GM13976 (cell line): ENCODE measurements at regions not wholly inside any gene's neighbourhood (a gene's known extent, or its start where the extent isn't known, plus 50 kb on each side); places are given as distances from the start of the nearest gene placed in this dataset.
"Not testable (repeated sequence)": the region's sequence is repeated elsewhere in the genome, so short reads cannot be mapped to it uniquely, and the experiment has no call there.

ENCODE experiments used
- DNase-seq: peaks from one replicate; pipeline ENCODE4 v3.0.0; 2012; ENCODE audit warnings: low spot score
- in situ Hi-C: fragments of 300-500 bp; cut with MboI; formaldehyde crosslinking; loops from one replicate; pipeline ENCODE4 v1.12.0; 2022; ENCODE audit warnings: low sequenced_read_pairs, mixed read lengths, inconsistent platforms; ENCODE audit not compliant: unreplicated experiment
- TF ChIP-seq, protein P1 (sequence below): IDR thresholded peaks from 2 replicates; pipeline ENCODE4 v1.5.1; 2012; ENCODE audit warnings: borderline replicate concordance, mild to moderate bottlenecking; ENCODE audit not compliant: insufficient read depth; ENCODE audit errors: extremely low read depth, missing control alignments, control extremely low read depth

DNA sequence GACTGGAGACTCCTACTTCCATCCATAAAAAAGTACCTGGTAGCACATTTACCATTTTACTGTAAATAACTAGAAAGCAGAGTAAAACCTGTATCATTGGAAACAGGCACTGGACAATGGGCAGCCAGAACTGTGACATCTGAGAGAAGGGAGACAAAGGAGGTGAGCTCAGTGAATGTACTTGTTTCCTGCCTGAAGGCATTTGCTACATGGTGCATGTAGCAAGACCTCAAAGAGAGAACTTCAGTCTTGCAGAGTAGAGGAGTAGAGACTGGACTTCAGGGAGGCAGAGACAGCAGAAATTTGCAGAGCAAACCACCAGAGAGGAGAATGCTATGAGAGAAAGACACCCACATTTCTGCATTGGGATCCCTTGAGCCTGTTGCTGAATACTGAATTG lies 171.0 kb upstream of the CCN2 start:
- in situ Hi-C loops: no loop called here
- no peak for DNase-seq
- TF ChIP-seq, protein P1, sequence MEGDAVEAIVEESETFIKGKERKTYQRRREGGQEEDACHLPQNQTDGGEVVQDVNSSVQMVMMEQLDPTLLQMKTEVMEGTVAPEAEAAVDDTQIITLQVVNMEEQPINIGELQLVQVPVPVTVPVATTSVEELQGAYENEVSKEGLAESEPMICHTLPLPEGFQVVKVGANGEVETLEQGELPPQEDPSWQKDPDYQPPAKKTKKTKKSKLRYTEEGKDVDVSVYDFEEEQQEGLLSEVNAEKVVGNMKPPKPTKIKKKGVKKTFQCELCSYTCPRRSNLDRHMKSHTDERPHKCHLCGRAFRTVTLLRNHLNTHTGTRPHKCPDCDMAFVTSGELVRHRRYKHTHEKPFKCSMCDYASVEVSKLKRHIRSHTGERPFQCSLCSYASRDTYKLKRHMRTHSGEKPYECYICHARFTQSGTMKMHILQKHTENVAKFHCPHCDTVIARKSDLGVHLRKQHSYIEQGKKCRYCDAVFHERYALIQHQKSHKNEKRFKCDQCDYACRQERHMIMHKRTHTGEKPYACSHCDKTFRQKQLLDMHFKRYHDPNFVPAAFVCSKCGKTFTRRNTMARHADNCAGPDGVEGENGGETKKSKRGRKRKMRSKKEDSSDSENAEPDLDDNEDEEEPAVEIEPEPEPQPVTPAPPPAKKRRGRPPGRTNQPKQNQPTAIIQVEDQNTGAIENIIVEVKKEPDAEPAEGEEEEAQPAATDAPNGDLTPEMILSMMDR: no peak

DNA sequence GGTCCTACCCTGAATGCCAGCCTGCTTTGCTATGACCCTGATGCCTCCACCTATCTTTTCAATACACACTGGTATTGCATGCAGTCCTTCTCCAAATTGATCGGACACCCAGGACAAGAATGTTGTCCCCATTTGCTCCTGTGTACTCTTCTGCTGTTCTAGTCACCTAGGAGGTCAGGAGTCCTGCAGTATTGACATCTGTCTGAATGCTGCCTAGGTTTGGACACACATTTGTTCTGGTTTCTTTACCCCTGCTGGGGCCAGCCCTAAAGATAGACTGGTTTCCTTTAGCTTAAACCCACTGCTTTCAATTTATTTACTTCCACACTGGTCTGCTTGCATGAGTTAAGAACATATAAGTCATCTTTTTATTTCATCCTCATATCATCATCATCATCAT lies 167.0 kb upstream of the CCN2 start:
- in situ Hi-C loops: no loop called here
- TF ChIP-seq, protein P1: no peak
- no peak for DNase-seq

DNA sequence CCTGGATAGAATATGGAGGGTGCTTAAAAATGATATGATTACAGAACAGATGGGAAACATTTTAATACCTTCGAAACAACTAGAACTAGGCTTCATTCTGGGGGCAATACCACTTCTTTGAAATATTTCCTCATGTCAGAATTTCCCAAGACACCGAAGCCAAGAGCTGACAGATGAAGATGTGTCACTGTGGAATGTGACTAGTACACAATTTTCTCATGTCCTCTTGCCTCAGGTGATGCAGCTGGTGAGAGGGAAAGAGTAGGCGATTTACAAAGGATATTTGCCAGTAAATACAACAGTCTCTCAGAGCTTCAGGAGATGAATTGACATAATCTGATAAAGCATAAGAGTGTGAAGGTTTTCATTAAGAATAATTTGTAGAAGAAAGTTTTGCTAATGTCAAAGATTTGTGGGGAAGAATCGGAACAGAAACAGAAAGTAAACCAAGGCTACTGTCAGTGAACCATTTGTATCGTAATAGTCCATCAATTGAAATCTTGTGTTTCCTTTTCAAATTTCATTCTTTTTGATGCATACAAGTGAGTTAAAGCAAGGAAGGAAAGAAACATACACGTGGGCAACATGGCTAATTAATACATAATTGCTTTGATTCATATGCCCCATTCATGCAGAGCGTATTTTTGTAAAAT lies 164.7 kb upstream of the CCN2 start:
- in situ Hi-C loops: no loop called here
- TF ChIP-seq, protein P1: no peak

DNA sequence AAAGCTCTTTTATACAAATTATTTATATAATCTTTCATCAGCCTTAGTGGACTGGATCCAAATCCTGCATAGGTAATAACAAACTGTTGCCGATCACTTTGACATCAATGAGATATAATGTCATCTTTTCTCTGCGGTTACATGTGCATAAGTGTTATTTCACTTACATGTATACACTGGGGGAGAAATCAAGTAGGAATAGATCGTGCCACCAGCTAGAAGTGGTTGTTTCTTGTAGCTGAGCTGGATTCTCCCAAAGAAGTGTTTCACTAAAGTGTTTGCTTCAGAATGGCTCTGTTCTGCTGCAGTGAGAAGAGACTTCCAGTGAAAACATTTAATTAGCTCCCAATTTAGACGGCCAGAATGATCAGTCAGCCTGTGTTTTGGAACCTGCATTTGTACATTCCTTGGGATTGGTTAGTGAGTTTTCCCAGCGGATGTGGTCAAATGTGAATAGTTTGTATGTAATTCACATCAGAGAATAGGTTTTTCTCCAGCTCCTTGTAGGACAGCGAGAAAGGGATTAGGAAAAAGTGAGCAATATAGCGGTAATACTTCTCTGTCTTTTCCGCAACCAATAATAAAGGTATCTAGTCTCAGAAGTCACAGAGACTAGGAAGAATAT lies 163.1 kb upstream of the CCN2 start:
- in situ Hi-C loops: no loop called here
- TF ChIP-seq, protein P1: no peak
- no peak for DNase-seq

More for the DNA sequence above, 164.7 kb upstream of the CCN2 start:
- DNase-seq: no peak

DNA sequence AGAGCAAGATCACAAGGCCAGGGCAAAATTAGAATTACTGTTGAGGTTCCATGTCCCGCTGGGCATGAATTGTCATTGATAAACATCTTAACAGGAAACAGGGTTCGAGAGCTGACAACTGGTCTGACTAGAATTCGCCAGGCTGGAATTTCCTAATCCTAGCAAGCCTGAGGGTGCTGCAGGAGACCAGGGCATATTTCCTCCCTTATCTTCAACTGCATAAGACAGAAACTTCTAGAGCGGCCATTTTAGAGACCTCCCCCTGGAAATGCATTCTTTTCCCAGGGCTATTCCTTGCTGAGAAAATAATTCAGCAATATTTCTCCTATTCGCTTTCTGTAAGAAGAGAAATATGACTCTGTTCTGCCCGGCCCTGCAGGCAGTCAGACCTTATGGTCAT lies 158.6 kb upstream of the CCN2 start:
- in situ Hi-C loops, DNase-seq: not testable (repeated sequence)

DNA sequence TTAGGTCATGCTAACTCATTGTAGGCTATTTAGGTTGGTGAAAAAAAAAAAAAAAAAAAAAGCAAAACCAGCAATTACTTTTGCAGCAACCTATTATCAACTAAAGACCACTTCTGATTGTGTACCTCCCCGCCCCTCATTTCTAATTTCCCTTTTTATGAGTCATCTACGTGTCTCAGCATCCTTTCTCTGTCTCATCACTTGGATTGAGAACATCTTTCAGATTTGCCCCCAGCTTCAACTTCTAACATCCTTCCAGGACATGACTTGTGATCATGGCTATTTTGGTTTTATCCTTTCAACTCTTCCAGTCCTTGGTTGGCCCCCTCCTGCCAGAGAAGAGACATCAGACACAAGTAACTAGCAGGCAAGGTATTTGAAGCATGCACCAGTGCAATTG lies 156.7 kb upstream of the CCN2 start:
- in situ Hi-C loops: no loop called here
- TF ChIP-seq, protein P1: no peak
- no peak for DNase-seq

DNA sequence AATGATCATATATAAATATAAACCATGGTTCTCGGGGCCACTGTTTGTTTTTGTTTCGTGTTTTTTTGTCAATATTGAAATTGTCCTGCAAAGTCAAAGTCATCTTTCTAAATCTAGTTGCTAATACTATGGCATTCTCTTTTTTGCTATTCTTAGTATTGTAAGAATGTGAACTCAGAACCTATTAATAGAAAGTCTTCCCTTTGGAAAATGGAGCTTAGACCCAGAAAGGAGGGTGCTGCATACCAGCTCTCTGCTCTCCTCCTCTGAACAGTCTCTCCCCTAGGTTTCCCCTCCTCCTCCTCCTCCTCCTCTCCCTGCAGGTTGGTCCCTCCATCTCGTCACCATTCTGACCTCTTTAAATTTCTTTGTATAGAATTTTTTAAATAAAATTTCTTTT lies 150.4 kb upstream of the CCN2 start:
- TF ChIP-seq, protein P1: no peak
- DNase-seq: no peak
- in situ Hi-C loops: no loop called here
